NCI-H2196 (cell line): ENCODE measurements at regions not wholly inside any gene's neighbourhood (a gene's known extent, or its start where the extent isn't known, plus 50 kb on each side); places are given as distances from the start of the nearest gene placed in this dataset.
"Not testable (repeated sequence)": the region's sequence is repeated elsewhere in the genome, so short reads cannot be mapped to it uniquely, and the experiment has no call there.

Experiments used
- DNase-seq: peaks from one replicate; lab custom pipeline; 2025; ENCODE audit not compliant: unreplicated experiment; lab: John Stamatoyannopoulos, UW

GRCh38 chr5:109580225-109580624, 109.5 kb upstream of the MAN2A1 start:
- no peak for DNase-seq

GRCh38 chr5:109575506-109575905, 114.2 kb upstream of the MAN2A1 start:
- no peak for DNase-seq

DNA sequence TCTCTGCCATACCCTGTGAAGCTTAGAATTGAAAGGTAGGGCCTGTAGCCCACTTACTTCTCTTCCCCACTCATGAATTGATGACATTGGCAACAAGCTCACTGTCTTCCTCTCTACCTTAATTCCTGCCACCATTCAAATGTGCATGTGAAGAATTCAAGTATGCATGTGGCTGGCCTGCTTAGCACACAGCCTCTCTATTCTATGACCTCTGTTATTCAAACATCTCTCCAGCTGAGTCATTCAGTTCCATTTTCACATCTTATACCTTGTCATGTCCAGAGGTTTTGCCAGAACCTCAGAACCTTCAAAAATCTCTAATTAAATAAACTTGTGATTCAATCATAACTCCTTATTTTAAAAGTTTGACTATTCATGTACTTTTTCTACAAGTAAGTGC, 114.7 kb upstream of the MAN2A1 start:
- DNase-seq: no peak

DNA sequence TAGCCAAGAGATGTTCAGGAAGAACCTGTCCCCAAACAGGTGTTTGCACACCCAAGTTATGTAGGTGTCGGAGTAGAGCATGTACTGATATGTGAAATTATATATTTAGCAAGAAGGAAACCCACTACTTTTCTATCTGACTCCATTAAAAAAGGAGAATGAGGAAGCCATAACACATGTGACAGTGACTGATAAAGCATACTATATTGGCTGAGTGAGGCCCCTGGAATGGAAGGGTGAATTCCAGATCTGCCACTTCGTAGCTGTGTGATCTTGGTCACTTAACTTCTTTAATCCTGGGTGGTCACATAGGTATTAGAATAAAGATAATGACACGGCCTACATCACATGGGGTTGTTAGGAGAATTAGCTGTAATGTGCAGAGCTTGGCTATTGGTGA, 116.0 kb upstream of the MAN2A1 start:
- DNase-seq: no peak

DNA sequence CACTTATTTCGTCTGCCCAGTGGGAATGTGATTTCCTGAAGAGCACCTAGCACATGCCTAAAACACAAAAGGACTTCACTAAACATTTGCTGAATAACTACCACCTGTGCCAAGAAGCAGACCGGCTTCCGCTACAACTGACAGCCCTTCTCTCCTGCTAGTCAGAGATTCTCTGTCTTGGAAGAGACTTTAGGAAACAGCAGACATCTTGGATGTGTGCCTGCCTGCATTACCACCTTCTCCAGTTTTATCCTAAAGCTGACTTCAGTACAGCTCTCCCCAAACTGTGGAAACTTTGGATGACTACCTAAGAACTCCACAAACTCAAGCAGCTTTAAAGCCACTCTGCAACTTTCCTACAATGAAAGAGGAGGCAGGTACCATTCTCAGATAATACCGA, 116.5 kb upstream of the MAN2A1 start:
- no peak for DNase-seq

DNA sequence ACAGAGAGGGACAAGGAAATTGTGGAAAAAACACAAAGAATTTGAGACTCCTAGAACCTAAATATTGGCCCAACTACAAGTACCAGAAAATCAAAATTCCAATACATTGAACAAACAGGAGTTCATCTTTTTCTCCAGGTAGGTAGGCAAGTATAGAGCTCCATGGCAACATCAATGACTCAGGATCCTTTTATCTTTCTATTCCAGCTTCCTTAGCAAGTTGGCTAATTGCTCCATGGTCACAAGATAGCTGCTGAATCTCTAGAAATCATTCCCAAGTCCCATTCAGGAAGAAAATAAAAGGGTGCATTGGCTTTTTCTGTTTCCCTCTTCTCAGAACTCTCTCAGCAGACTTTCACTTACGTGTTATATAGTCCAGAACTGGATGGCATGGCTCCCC, 117.9 kb upstream of the MAN2A1 start:
- no peak for DNase-seq

DNA sequence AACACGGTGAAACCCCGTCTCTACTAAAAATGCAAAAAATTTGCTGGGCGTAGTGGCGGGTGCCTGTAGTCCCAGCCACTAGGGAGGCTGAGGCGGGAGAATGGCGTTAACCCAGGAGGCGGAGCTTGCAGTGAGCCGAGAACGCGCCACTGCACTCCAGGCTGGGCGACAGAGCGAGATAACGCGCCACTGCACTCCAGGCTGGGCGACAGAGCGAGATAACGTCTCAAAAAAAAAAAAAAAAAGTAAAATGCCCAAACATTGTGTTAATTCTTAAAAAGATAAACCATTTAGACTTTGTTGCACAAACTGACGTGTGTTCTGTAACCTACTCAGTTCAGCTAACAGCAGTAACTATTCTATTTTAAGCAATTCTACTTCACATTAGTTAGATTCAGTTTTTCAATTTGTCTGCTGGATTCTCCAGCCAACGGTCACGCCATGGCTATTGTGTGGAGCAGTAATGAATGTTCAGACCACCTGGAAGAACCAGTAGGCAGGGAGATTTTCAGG, 119.3 kb upstream of the MAN2A1 start:
- no peak for DNase-seq

- DNase-seq: no peak
Observed at GRCh38 chr5:109567374-109568044, 122.2 kb upstream of the MAN2A1 start.

DNA sequence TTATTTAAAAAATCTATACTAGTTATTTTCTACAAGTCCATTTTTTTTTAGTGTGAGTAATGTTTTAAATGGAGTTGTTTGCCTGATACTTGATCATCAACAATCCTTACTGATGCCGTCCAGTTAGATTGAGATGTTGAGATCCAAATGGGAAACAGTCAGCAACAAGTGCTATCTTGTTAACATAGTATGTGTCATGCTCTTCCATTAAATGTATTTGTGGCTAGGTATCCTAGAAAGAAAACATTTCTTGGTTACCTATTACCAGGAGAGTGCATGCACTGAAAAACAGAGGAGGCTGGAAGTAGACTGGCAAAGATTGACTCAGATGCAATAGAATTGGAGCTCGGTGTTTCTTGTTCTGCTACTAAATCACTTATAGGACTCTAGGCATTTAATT, 123.4 kb upstream of the MAN2A1 start:
- no peak for DNase-seq

DNA sequence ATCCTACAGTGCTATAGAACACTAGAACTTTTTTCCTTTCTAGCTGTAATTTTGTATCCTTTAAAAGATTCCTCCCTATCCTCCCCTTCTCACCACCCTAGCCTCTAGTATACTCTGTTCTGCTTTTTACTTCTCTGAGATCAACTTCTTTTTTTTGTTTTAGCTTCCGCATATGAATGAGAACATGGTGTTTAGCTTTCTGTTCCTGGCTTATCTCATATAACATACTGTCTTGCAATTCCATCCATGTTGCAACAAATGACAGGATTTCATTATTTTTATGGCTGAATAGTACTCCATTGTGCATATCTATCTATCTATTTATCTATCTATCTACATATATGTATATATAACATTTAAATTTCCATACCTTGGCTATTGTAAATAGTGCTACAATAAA, 126.0 kb upstream of the MAN2A1 start:
- no peak for DNase-seq

- DNase-seq: no peak
Observed at GRCh38 chr5:109563189-109563588, 126.5 kb upstream of the MAN2A1 start.

- no peak for DNase-seq
Observed at GRCh38 chr5:109562441-109562840, 127.3 kb upstream of the MAN2A1 start.

DNA sequence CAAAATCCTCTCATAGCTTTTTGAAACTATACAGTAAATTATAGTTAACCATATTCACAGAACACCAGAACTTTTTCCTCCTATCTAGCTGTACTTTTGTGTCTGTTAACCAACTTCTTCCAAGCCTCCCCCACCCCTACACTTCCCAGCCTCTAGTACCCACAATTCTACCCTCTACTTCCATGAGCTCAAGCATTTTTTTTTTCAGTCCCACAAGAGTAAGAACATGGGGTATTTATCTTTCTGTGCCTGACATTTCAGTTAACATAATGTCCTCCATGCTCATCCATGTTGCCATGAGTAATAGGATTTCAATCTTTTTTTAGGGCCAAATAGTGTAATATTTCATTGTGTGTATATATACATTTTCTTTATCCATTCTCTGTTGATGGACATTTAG, 128.3 kb upstream of the MAN2A1 start:
- DNase-seq: no peak

- no peak for DNase-seq
Observed at GRCh38 chr5:109560554-109560953, 129.2 kb upstream of the MAN2A1 start.

- no peak for DNase-seq
Observed at GRCh38 chr5:109558952-109559351, 130.8 kb upstream of the MAN2A1 start.

DNA sequence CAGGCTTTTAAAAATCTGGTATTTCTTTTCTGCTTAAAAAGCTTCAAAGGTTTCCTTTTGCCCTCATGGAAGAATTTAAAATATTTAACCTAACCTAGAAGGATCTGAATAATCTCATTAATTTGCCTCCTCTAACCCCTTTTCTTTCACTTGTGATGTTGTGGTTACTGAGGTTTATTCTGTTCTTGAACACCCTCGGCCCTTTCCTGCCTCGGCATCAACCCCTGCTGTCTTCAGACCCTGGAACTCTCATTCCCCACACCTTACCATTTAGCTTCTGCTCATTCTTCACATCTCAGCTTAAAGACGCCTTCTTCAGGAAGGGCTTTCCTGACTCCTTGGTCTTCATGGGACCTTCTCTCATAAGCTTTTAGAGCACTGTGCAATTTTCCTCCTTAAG, 131.4 kb upstream of the MAN2A1 start:
- DNase-seq: no peak

- DNase-seq: no peak
Observed at GRCh38 chr5:109553846-109554245, 135.9 kb upstream of the MAN2A1 start.

GRCh38 chr5:109551234-109551633, 138.5 kb upstream of the MAN2A1 start:
- DNase-seq: not testable (repeated sequence)

- DNase-seq: no peak
Observed at GRCh38 chr5:109550077-109550476, 139.7 kb upstream of the MAN2A1 start.

GRCh38 chr5:109546461-109546860, 136.7 kb upstream of the PJA2 start:
- no peak for DNase-seq

DNA sequence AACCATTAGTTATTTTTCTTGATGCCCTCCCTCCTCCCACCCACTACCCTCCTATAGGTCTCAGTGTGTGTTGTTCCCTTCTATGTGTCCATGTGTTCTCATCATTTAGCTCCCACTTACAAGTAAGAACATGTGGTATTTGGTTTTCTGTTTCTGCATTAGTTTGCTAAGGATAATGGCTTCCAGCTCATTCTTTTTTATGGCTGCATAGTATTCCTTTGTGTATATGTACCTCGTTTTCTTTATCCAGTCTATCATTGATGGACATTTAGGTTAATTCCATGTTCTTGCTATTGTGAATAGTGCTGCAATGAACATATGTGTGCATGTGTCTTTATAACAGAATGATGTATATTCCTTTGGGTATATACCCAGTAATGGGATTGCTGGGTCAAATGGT, 135.1 kb upstream of the PJA2 start:
- not testable (repeated sequence) for DNase-seq

DNA sequence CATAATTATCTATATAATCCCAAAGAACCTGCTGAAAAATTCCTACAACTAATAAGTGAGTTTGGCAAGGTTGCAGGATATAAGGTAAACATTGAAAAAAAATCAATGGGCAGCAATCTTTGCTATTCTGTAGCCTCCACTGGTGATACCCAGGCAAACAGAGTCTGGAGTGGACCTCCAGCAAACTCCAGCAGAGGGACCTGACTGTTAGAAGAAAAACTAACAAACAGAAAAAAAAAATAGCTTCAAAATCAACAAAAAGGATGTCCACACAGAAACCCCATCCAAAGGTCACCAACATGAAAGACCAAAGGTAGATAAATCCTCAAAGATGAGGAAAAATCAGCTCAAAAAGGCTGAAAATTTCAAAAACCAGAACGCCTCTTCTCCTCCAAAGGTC, 128.9 kb upstream of the PJA2 start:
- DNase-seq: not testable (repeated sequence)

- DNase-seq: not testable (repeated sequence)
Observed at GRCh38 chr5:109535090-109535489, 125.3 kb upstream of the PJA2 start.
